ENCODE measurements at regions not wholly inside any gene's neighbourhood (a gene's known extent, or its start where the extent isn't known, plus 50 kb on each side); places are given as distances from the start of the nearest gene placed in this dataset.

DNA sequence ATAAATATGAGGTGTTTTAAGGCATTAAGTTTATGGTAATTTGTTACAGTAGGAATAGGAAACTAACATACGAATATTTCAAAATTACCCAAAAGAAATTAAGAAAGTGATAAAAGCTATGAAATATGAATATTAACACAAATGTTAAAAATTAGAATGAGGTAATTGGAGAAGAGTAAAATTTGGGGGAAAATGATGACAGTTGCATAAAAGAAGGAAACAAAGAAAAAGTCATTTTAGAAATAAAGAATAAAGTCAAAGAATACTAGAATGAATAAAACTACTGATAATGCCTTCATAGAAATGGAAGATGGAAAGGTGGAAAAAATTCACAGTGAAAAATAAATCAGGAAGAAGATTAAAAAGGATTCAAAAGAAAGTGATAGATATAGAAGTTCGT lies 522.9 kb upstream of the NR3C2 start:
- TF ChIP-seq, protein P1, sequence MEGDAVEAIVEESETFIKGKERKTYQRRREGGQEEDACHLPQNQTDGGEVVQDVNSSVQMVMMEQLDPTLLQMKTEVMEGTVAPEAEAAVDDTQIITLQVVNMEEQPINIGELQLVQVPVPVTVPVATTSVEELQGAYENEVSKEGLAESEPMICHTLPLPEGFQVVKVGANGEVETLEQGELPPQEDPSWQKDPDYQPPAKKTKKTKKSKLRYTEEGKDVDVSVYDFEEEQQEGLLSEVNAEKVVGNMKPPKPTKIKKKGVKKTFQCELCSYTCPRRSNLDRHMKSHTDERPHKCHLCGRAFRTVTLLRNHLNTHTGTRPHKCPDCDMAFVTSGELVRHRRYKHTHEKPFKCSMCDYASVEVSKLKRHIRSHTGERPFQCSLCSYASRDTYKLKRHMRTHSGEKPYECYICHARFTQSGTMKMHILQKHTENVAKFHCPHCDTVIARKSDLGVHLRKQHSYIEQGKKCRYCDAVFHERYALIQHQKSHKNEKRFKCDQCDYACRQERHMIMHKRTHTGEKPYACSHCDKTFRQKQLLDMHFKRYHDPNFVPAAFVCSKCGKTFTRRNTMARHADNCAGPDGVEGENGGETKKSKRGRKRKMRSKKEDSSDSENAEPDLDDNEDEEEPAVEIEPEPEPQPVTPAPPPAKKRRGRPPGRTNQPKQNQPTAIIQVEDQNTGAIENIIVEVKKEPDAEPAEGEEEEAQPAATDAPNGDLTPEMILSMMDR (IDR thresholded peaks at IDR 0.05; ENCODE audit: insufficient read depth, low read length, missing control alignments) = no peak
- ChIA-PET POLR2A (no interaction called here), CTCF (no interaction called here)
- no peak for DNase-seq (ENCODE audit: low read depth, low spot score)
- no peak overlapping the region for H3K4me3 ChIP-seq (ENCODE audit: low read depth, low read length)

DNA sequence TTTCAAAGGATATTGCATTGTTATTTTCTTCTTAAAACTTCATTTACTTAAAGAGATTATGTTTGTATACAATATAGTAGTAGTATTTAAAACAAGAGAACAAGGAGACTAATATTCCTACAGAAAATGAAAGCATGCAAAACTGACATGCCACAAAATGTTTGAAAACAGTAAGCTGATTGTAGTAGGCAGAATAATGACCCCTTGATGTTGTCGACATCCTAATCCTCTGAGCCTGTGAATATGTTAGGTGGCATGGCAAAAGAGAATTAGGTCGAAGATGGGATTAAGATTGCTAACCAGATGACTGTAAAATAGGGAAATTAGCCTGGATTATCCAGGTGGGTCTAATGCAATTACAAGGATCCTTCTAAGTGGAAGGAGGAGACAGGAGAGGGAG lies 522.2 kb upstream of the NR3C2 start:
- POLR2A ChIA-PET = no interaction called here
- no peak for DNase-seq (ENCODE audit: low read depth, low spot score)
- TF ChIP-seq, protein P1 (IDR thresholded peaks at IDR 0.05; ENCODE audit: insufficient read depth, low read length, missing control alignments) = no peak
- no peak overlapping the region for H3K4me3 ChIP-seq (ENCODE audit: low read depth, low read length)
- CTCF ChIA-PET = no interaction called here

DNA sequence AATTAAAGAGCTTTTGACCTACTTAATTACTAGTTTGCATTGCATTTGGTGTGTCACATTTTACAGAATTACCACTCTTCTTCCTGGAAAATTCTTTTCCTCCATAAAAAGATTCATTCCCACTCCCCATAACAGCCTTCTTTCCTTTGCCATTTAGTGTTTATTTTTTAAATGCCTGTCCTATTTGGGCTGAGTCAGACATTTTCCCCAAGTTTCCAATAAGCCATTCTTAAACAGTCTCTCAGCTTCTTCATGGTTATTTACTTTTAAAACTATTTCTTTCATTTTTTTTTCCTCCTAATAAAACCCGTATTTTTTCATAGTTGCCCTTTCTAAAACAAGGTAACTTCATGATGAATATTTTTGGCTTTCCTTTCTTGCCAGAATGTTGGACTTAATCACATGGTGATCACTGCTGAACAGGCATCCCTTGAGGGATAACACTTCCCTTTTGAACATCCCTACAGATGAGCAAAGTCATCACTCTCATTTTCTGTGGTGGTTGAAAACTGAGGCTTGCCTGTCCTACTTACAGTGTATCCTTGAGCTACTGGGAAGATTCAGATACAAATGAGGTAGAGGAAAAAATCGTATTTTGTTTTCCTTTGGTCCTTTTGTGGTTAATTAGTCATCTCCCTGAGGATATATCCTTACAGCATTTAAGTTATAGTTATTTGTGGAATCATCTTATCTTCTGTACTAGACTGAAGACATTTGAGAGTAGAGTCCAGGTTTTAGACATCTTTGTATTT lies 520.5 kb upstream of the NR3C2 start:
- no peak for DNase-seq (ENCODE audit: low read depth, low spot score)
- TF ChIP-seq, protein P1 (IDR thresholded peaks at IDR 0.05; ENCODE audit: insufficient read depth, low read length, missing control alignments) = no peak
- no peak overlapping the region for H3K4me3 ChIP-seq (ENCODE audit: low read depth, low read length)
- ChIA-PET CTCF (no interaction called here), POLR2A (no interaction called here)

DNA sequence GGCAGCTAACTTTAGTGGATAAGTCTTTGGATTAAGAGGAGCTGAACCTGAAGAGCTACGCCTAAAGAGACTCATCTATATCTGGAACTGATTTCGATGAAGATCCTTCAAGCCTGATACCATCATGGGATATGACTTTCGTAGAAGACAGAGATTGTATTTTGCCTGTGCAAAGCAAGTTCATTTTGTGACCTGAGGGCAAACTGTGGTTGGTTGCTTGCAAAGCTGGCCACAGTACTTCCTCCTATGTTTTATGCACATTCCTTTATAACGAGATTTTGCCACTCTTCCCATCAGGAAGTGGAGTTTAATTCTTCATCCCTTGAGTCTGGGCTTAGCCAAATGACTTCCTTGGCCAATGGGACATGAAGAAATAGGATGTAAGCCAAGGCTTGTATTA lies 519.3 kb upstream of the NR3C2 start:
- TF ChIP-seq, protein P1 (IDR thresholded peaks at IDR 0.05; ENCODE audit: insufficient read depth, low read length, missing control alignments) = no peak
- ChIA-PET POLR2A (no interaction called here), CTCF (no interaction called here)
- no peak overlapping the region for H3K4me3 ChIP-seq (ENCODE audit: low read depth, low read length)
- no peak for DNase-seq (ENCODE audit: low read depth, low spot score)

DNA sequence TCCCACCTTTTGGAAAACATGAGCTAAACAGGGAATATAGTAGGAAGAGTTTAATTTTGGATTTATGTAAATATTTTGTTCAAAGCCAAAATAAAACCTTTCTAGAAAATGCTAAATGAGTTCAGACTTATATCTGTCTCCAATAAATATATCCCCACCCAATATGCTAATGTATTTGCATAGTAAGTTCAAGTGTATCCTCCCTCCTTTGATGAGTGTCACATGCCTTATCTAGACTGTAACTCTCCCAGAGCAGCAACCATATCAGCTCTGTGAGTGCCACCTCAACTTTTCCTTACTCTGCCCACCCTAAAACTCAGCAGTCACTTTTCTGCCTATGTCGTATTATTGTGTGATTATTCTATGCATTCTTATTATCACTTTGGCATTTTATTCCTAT lies 516.1 kb upstream of the NR3C2 start:
- no peak for DNase-seq (ENCODE audit: low read depth, low spot score)
- no peak overlapping the region for H3K4me3 ChIP-seq (ENCODE audit: low read depth, low read length)
- TF ChIP-seq, protein P1 (IDR thresholded peaks at IDR 0.05; ENCODE audit: insufficient read depth, low read length, missing control alignments) = no peak
- ChIA-PET POLR2A (no interaction called here), CTCF (no interaction called here)

DNA sequence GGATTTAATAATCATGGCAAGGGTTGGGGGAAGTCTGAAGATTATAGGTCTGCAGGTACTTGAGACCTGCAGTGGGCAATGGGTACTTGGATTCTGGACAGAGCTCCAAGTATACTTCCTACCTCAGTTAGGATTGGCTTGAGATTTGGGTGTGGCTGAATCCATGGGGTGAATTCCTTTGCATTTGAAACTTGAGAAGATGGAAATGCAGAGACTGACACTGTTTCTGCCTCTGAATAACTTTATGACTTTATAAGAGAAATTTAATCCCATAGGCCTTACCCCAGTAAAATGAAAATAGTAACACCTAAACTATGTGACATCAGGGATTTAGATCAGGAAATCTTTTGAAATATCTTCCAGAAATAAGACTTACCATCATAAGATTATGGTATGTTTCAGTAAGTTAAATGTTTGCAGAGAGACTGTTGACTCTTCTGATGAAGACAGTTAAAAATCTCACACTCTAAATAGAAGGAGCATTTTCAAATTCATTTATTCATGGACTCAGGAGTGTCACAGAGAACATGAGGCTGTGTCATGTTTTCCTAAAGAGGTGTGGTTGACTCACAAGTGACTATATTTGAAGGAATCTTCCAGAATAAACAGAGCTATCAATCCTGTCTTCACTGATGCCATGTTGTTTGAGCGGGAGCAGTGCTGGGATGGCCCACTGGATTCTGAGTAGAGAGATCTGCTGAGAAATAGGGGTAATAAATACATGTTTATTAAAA lies 513.5 kb upstream of the NR3C2 start:
- POLR2A ChIA-PET = no interaction called here
- no peak for DNase-seq (ENCODE audit: low read depth, low spot score)
- CTCF ChIA-PET = no interaction called here
- no peak overlapping the region for H3K4me3 ChIP-seq (ENCODE audit: low read depth, low read length)
- TF ChIP-seq, protein P1 (IDR thresholded peaks at IDR 0.05; ENCODE audit: insufficient read depth, low read length, missing control alignments) = no peak
